HG03039 (cell line): ENCODE measurements at regions not wholly inside any gene's neighbourhood (a gene's known extent, or its start where the extent isn't known, plus 50 kb on each side); places are given as distances from the start of the nearest gene placed in this dataset.

Experiments used
- ATAC-seq: cut with Tn5 transposase; IDR thresholded peaks from one replicate; pipeline ENCODE4 v1.9.1; 2021; ENCODE audit warnings: mild to moderate bottlenecking, moderate library complexity; ENCODE audit not compliant: unreplicated experiment

DNA sequence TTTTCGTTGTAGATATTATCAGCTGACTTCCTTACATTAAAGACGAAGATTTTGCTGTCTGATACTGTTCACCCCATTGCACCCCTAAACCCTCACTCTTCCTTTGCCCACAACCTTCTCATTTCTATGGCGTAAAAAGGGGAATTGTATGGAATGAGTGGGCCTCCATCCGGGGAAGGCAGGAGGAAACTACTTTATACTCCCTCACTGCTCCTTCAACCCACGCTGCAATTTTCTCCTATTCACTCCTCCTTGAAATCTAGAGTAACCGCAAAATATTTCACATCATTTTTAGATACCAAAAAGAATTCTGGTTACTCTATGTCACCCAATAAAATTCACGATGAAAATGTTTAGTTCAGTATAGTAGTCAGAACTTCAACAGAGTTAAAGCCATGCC, 330.8 kb downstream of the DIRAS2 start:
- ATAC-seq: no peak

- no peak for ATAC-seq
Observed at GRCh38 chr9:90322296-90322695, 320.3 kb downstream of the DIRAS2 start.

DNA sequence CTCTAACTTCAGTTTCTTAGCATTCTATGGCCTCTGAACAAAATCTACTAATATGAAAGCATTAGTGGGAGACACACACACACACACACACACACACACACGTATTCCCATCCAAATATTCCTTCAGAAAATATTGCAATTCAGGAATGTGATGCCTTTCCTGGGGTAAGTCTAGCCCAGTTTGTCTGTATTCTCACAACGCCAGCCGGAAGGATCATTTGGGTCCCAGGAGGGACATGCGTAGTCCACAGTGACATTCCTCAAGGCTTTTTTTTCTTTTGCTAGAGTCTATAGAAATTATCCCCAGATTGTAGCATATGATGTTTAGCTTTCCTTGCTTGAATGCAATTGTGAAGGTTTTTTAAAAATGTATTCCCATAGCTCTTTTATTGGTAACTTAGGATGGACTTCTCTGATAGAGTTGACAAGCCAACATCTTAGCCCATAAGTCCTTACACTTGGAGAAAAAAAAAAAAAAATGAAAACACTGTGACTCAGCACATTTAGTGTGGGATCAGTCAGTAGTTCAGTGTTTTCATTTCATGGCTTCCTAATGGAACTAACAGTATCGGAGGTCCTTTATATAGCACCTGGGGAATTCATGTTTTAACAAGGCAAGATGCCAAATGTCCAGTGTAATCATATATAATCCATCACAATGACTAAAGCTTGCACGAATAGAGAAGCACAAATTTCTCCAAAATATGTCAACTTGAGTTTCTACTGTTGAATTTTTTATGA, 316.5 kb downstream of the DIRAS2 start:
- ATAC-seq: no peak

- ATAC-seq: no peak
Observed at GRCh38 chr9:90330231-90330630, 312.4 kb downstream of the DIRAS2 start.

GRCh38 chr9:90331826-90332575, 310.6 kb downstream of the DIRAS2 start:
- no peak for ATAC-seq

GRCh38 chr9:90333226-90333625, 309.4 kb downstream of the DIRAS2 start:
- no peak for ATAC-seq

- ATAC-seq: no peak
Observed at GRCh38 chr9:90340421-90340820, 302.2 kb downstream of the DIRAS2 start.

DNA sequence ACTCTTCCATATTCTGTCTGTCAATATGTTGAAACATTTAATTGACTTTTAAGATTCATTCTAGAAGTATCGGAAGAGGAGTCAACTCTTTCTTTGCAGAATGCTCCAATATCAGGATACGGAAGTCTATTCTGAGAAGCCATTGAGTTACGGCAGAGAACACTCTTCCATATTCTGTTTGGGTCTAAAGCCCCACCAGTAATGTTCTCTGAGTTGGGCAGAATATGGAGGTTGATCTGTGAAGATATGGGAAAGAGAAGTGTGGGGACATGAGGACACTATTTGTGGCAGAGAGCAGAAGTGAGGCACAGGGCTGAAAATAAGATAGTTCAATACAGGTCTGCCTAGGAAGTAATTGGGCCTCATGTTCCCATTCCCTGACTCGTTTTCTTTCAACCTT, 300.0 kb downstream of the DIRAS2 start:
- ATAC-seq: no peak

DNA sequence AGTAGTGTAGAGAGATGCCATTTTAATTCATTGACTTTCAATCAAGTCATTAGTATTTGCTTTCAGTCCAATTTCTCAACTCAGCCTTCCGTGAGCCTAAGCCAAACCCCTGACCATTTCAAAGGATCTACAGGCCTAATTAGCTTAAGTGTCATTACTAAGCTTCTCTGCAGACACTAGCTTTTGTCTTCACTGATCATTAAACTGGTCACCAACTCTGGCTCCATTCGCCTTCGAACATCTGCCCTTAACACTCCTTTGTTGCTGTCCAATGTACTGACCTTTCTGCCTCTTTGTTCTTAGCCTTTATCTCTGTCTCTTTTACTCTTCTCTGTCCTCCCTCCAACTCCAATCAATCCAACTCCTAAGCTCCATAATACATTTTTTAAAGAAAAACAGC, 299.3 kb downstream of the DIRAS2 start:
- no peak for ATAC-seq

DNA sequence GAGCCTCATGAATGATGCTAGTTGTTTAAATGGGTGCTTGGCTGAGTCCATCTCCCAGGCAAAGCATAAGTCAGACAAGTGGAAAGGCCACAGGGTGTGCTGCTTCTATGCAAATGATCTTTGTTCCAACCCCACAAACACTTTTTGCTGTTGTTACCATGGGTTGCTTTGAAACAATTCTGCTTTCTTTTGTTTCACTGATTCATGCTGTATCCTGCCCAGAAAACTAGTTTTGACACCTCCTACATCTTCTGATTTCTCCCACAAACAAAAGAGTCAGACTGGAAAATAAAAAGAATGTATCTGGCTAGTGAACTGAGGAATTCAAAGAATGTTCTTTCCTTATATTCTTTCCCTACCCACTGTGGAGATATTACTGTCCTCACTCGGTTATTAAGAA, 298.6 kb downstream of the DIRAS2 start:
- no peak for ATAC-seq

DNA sequence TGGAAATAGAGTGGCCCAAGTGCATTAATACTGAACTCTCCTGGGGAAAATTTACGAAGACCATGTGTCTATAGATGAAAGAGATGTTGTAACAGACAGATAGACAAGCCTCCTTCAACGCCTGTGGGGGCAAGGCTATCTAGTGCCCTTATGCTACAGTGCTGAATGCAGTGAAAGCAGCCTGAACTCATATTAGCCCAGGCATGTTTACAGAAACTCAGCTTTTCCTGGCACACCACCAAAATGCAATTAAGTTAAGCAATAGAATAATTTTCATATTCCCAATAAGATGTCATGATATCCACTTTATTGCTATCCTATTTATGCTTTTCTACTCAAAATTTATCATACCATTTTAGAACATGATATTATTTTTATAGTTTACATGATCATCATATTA, 277.0 kb downstream of the DIRAS2 start:
- ATAC-seq: no peak

DNA sequence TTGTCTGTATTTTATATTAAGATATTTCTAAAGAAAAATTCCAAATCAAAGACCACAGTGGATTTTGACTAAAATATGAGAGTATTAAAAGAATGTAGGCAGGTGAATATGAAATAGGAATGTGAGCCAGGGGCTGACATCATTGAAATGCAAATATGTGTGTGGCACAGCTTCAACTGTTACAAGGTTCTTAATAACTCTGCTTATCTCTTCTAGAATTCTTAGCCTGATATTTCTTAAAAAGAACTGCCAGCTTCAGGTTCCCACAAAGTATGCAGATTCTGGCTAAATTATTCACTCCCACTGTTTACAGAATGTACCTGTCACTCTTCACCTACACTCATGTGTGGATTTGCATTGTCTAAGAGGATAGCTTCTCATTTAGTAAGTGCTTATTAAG, 274.4 kb downstream of the DIRAS2 start:
- no peak for ATAC-seq

DNA sequence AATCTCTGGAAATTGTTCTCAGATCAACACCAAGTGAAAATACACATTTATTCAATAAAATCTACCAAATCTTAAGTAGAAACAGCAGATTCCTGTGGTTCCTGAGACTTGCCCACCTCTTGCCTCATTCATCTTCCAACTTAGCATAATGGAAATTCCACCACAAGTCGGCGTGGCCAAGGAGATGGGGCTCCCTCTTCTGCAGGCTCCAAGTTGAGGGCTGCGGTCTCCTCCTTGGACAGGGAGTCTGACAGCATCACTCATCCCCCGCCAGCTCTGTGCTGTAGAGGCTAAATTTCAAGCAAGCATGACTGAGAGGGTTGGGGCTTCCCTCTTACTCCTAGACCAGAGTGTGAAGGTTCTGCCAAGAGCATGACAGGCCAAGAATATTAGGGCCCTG, 273.7 kb downstream of the DIRAS2 start:
- no peak for ATAC-seq

DNA sequence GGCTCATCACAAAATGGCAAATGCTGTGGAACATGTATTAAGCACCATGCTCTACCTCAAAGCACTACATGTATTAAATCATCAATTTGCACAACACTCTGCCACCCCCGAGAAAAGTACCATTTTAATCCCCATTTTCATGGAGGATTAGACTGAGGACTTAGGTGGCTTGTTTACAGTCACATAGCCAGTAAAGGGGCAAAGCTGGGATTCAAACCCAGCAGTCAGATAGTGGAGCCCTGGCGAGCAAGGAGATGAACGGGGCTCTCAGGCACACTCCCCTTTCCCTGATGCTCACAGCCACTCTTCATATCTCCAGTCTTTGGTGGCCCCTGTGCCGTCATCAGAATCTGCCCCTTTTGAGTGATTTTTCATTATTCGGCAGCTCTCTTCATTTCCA, 262.9 kb downstream of the DIRAS2 start:
- ATAC-seq: no peak

- no peak for ATAC-seq
Observed at GRCh38 chr9:90385146-90385545, 257.5 kb downstream of the DIRAS2 start.

GRCh38 chr9:90393365-90394152, 249.1 kb downstream of the DIRAS2 start:
- no peak for ATAC-seq

DNA sequence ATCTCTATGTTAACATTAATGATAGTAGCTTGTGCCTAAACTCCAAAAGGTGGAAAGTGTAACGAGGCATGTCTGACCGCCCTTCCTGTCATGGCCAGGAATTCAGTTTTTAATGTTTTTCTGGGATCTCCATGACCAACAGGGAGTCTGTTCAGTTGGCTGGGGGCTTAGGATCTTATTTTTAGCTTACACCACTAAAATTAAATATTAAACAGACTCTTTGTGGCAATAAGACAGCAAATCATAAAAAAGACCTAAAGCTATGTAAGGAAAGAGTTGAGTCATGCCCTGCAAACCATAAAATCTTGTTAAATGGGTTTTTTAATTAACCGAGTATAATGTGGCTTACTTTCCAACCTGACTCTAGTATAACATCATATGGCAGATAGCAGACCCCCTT, 247.8 kb downstream of the DIRAS2 start:
- no peak for ATAC-seq

- no peak for ATAC-seq
Observed at GRCh38 chr9:90400091-90400490, 242.5 kb downstream of the DIRAS2 start.

DNA sequence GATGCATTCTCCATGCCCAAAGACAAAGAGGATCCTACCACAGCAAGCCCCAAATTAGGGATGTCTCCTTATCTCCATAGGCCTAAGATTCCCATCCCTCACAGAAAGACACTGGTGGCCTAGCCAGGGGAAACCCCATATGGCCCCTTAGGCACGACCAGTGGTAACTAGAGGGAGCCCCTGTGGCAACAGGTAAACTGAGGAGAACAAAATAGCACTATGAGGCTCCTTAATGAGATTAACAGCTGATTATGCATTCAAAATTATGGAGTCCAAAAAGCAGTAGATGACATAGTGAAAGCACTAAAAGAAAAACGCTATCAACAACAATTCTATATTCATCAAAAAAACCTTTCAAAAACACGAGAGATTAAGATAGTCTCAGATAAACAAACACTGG, 234.0 kb downstream of the DIRAS2 start:
- no peak for ATAC-seq

GRCh38 chr9:90419221-90419851, 223.3 kb downstream of the DIRAS2 start:
- no peak for ATAC-seq

DNA sequence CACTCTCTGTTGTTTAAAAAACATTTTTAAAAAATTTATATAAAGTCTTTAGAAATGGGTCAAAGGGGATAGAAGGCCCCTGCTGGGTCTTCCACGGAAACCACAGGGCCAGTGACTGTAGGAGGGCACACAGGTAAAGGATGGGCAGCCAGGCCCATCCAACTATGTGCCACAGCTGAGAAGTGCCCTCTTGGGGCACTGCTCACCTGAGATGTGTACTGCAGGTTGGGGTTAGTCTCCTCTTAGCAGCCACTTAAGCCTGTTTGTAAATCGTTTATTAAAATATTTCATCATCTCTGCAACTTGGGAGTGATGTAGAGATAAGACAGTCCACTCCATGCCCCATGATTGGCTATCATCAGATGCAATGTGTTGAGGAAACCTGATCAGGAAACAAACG, 222.4 kb downstream of the DIRAS2 start:
- ATAC-seq: no peak
